ENCODE measurements at regions not wholly inside any gene's neighbourhood (a gene's known extent, or its start where the extent isn't known, plus 50 kb on each side); places are given as distances from the start of the nearest gene placed in this dataset.

GRCh38 chr1:96411006-96411405 is 310.6 kb upstream of the PTBP2 start:
- Histone ChIP-seq H3K36me3 (no peaks in the 10 kb centered on the region), H4K20me1 (no peaks in the 10 kb centered on the region), H3K4me3 (no peak overlapping the region), H3K4me1 (no peaks in the 10 kb centered on the region), H3K4me2 (no peak overlapping the region), H3K27me3 (no peaks in the 10 kb centered on the region), H3K9ac (no peak overlapping the region), H3K27ac (no peak overlapping the region), H3K9me3 (no peaks in the 10 kb centered on the region)
- TF ChIP-seq Cebpa-rat (IDR thresholded peaks at IDR 0.05) = no peak

- H3K9me3 ChIP-seq = no peaks in the 10 kb centered on the region
- no peak overlapping the region for H3K4me3 ChIP-seq
- no peak overlapping the region for H3K27ac ChIP-seq
- H4K20me1 ChIP-seq = no peaks in the 10 kb centered on the region
- H3K27me3 ChIP-seq = no peaks in the 10 kb centered on the region
- no peak overlapping the region for H3K4me2 ChIP-seq
- no peak overlapping the region for H3K9ac ChIP-seq
- no peaks in the 10 kb centered on the region for H3K36me3 ChIP-seq
- no peak for TF ChIP-seq Cebpa-rat (IDR thresholded peaks at IDR 0.05)
- no peaks in the 10 kb centered on the region for H3K4me1 ChIP-seq
Observed at GRCh38 chr1:96414598-96414997, 307.0 kb upstream of the PTBP2 start.

- H3K4me2 ChIP-seq = no peak overlapping the region
- TF ChIP-seq Cebpa-rat (IDR thresholded peaks at IDR 0.05) = no peak
- no peaks in the 10 kb centered on the region for H3K4me1 ChIP-seq
- H4K20me1 ChIP-seq = no peaks in the 10 kb centered on the region
- no peaks in the 10 kb centered on the region for H3K36me3 ChIP-seq
- no peaks in the 10 kb centered on the region for H3K9me3 ChIP-seq
- no peaks in the 10 kb centered on the region for H3K27me3 ChIP-seq
- no peak overlapping the region for H3K9ac ChIP-seq
- no peak overlapping the region for H3K4me3 ChIP-seq
- H3K27ac ChIP-seq = no peak overlapping the region
Observed at GRCh38 chr1:96416111-96416595, 305.4 kb upstream of the PTBP2 start.

- Histone ChIP-seq H3K4me2 (no peak overlapping the region), H3K27ac (no peak overlapping the region)
Observed at GRCh38 chr1:96416701-96417444, 304.7 kb upstream of the PTBP2 start.

GRCh38 chr1:96418969-96419368 is 302.6 kb upstream of the PTBP2 start:
- Histone ChIP-seq H3K9ac (no peak overlapping the region), H4K20me1 (no peaks in the 10 kb centered on the region), H3K27ac (no peak overlapping the region), H3K9me3 (no peaks in the 10 kb centered on the region), H3K4me3 (no peak overlapping the region), H3K4me2 (no peak overlapping the region), H3K4me1 (no peaks in the 10 kb centered on the region), H3K36me3 (no peaks in the 10 kb centered on the region), H3K27me3 (no peaks in the 10 kb centered on the region)
- TF ChIP-seq Cebpa-rat (IDR thresholded peaks at IDR 0.05) = no peak

More at GRCh38 chr1:96416701-96417444, 304.7 kb upstream of the PTBP2 start:
- Histone ChIP-seq H3K27me3 (no peaks in the 10 kb centered on the region), H3K9ac (no peak overlapping the region), H3K36me3 (no peaks in the 10 kb centered on the region), H3K4me1 (no peaks in the 10 kb centered on the region), H3K4me3 (no peak overlapping the region), H4K20me1 (no peaks in the 10 kb centered on the region), H3K9me3 (no peaks in the 10 kb centered on the region)
- TF ChIP-seq Cebpa-rat (IDR thresholded peaks at IDR 0.05) = no peak

GRCh38 chr1:96424877-96425276 is 296.7 kb upstream of the PTBP2 start:
- no peak for TF ChIP-seq Cebpa-rat (IDR thresholded peaks at IDR 0.05)
- H3K4me2 ChIP-seq = no peak overlapping the region

GRCh38 chr1:96425382-96426129 is 296.0 kb upstream of the PTBP2 start:
- Histone ChIP-seq H3K27ac (no peak overlapping the region), H3K36me3 (no peaks in the 10 kb centered on the region), H3K4me3 (no peak overlapping the region), H3K9me3 (no peaks in the 10 kb centered on the region), H3K27me3 (no peaks in the 10 kb centered on the region), H3K9ac (no peak overlapping the region), H4K20me1 (no peaks in the 10 kb centered on the region), H3K4me1 (no peaks in the 10 kb centered on the region), H3K4me2 (no peak overlapping the region)
- no peak for TF ChIP-seq Cebpa-rat (IDR thresholded peaks at IDR 0.05)

More at GRCh38 chr1:96424877-96425276, 296.7 kb upstream of the PTBP2 start:
- Histone ChIP-seq H3K27ac (no peak overlapping the region), H4K20me1 (no peaks in the 10 kb centered on the region), H3K4me3 (no peak overlapping the region), H3K4me1 (no peaks in the 10 kb centered on the region), H3K9ac (no peak overlapping the region), H3K27me3 (no peaks in the 10 kb centered on the region), H3K36me3 (no peaks in the 10 kb centered on the region), H3K9me3 (no peaks in the 10 kb centered on the region)

GRCh38 chr1:96427616-96428015 is 294.0 kb upstream of the PTBP2 start:
- Histone ChIP-seq H3K27me3 (no peaks in the 10 kb centered on the region), H3K4me1 (no peaks in the 10 kb centered on the region)
- TF ChIP-seq Cebpa-rat (IDR thresholded peaks at IDR 0.05) = no peak

GRCh38 chr1:96445302-96445701 is 276.3 kb upstream of the PTBP2 start:
- no peaks in the 10 kb centered on the region for H4K20me1 ChIP-seq

More at GRCh38 chr1:96427616-96428015, 294.0 kb upstream of the PTBP2 start:
- no peak overlapping the region for H3K4me3 ChIP-seq
- H3K27ac ChIP-seq = no peak overlapping the region
- H3K4me2 ChIP-seq = no peak overlapping the region
- no peaks in the 10 kb centered on the region for H3K36me3 ChIP-seq
- no peaks in the 10 kb centered on the region for H4K20me1 ChIP-seq
- H3K9me3 ChIP-seq = no peaks in the 10 kb centered on the region
- H3K9ac ChIP-seq = no peak overlapping the region

DNA sequence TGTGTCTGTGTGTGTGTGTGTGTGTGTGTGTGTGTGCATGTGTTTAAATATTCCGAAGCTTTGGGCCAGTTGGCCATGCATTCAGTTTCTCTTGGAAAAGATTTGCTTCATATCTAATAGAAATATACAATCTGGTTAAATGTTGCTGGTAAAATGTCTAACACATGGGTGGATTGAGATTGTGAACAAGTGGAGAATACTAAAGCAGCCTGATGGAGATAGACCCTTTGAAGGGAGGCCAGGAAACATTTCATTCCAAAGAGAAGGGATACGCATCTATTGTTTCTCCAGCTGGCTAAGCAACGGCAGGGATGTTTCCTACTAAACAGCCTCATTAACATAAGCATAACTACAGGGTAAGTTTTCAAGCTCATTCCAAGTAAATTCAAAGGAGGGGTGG is 257.5 kb upstream of the PTBP2 start:
- H3K4me2 ChIP-seq = no peak overlapping the region
- no peak for TF ChIP-seq Cebpa-rat (IDR thresholded peaks at IDR 0.05)
- no peaks in the 10 kb centered on the region for H3K9me3 ChIP-seq
- no peaks in the 10 kb centered on the region for H4K20me1 ChIP-seq
- no peak overlapping the region for H3K4me3 ChIP-seq
- no peaks in the 10 kb centered on the region for H3K27me3 ChIP-seq
- no peak overlapping the region for H3K27ac ChIP-seq
- no peaks in the 10 kb centered on the region for H3K36me3 ChIP-seq
- H3K9ac ChIP-seq = no peak overlapping the region
- H3K4me1 ChIP-seq = no peaks in the 10 kb centered on the region

More at GRCh38 chr1:96445302-96445701, 276.3 kb upstream of the PTBP2 start:
- H3K4me2 ChIP-seq = no peak overlapping the region
- H3K27ac ChIP-seq = no peak overlapping the region
- H3K9ac ChIP-seq = no peak overlapping the region
- H3K9me3 ChIP-seq = no peaks in the 10 kb centered on the region
- TF ChIP-seq Cebpa-rat (IDR thresholded peaks at IDR 0.05) = no peak
- H3K27me3 ChIP-seq = no peaks in the 10 kb centered on the region
- no peaks in the 10 kb centered on the region for H3K4me1 ChIP-seq
- no peaks in the 10 kb centered on the region for H3K36me3 ChIP-seq
- no peak overlapping the region for H3K4me3 ChIP-seq
